CD14-positive monocyte (primary cell): ENCODE measurements at regions not wholly inside any gene's neighbourhood (a gene's known extent, or its start where the extent isn't known, plus 50 kb on each side); places are given as distances from the start of the nearest gene placed in this dataset.

ENCODE experiments used
- DNase-seq, 3 donors: peaks; one replicate each; pipeline ENCODE4 v3.0.0-alpha.2; 2011 to 2022
- H2AFZ ChIP-seq: 2 replicates; pipeline ENCODE4 v1.6.0; 2012; ENCODE audit warnings: mild to moderate bottlenecking, low read depth, low read length, inconsistent platforms; ENCODE audit not compliant: insufficient read depth, poor library complexity, severe bottlenecking
- H3K27ac ChIP-seq, 2 donors: 1 replicate in 1 of 2; 2 replicates in 1 of 2; pipeline ENCODE4 v1.5.1; 2012 to 2013; ENCODE audit warnings: low read length in 2 of 2, control low read depth in 1 of 2, inconsistent platforms in 1 of 2, low read depth in 1 of 2, mild to moderate bottlenecking in 1 of 2
- H3K27me3 ChIP-seq, 2 donors: one replicate each; pipeline versions ENCODE4 v1.6.0 to v1.6.1; 2011 to 2013; ENCODE audit warnings: low read length in 2 of 2; ENCODE audit not compliant: control insufficient read depth in 2 of 2, insufficient read depth in 2 of 2
- H3K36me3 ChIP-seq, 2 donors: replicated peaks in 1 of 2; 1 replicate in 1 of 2; 2 replicates in 1 of 2; pipeline versions ENCODE4 v1.5.1 to v1.6.1; 2012 to 2013; ENCODE audit warnings: low read length in 2 of 2, control low read depth in 1 of 2, inconsistent platforms in 1 of 2, mild to moderate bottlenecking in 1 of 2; ENCODE audit not compliant: insufficient read depth in 2 of 2, control insufficient read depth in 1 of 2
- H3K4me1 ChIP-seq, 2 donors: 1 replicate in 1 of 2; 2 replicates in 1 of 2; pipeline versions ENCODE4 v1.5.1 to v1.6.1; 2012 to 2013; ENCODE audit warnings: low read length in 2 of 2, control low read depth in 1 of 2, inconsistent platforms in 1 of 2, mild to moderate bottlenecking in 1 of 2, moderate library complexity in 1 of 2; ENCODE audit not compliant: insufficient read depth in 2 of 2, control insufficient read depth in 1 of 2
- H3K4me2 ChIP-seq: replicated peaks from 2 replicates; pipeline ENCODE3; 2012; ENCODE audit warnings: low read length, moderate library complexity, mild to moderate bottlenecking; ENCODE audit not compliant: poor library complexity, severe bottlenecking; ENCODE audit errors: extremely low read depth
- H3K4me3 ChIP-seq, 3 experiments: fragments of 200-600 bp in 1 of 3; sonication (generic) in 1 of 3; replicated peaks in 1 of 3; 1 replicate in 2 of 3; 2 replicates in 1 of 3; pipeline ENCODE4 v1.5.1; 2011 to 2013; ENCODE audit warnings: low read length in 3 of 3, mild to moderate bottlenecking in 3 of 3, control low read depth in 2 of 3, low read depth in 2 of 3, inconsistent platforms in 1 of 3, moderate library complexity in 1 of 3
- H3K79me2 ChIP-seq: 2 replicates; pipeline ENCODE4 v1.6.0; 2012; ENCODE audit warnings: mild to moderate bottlenecking, control low read depth, inconsistent platforms, low read length, moderate library complexity; ENCODE audit not compliant: insufficient read depth
- H3K9ac ChIP-seq: 2 replicates; pipeline ENCODE4 v1.6.0; 2017; ENCODE audit warnings: low read length, mild to moderate bottlenecking; ENCODE audit not compliant: insufficient read depth, poor library complexity, severe bottlenecking
- H3K9me3 ChIP-seq, 2 donors: replicated peaks in 1 of 2; 1 replicate in 1 of 2; 2 replicates in 1 of 2; pipeline versions ENCODE4 v1.5.1 to v1.6.1; 2012 to 2013; ENCODE audit warnings: low read length in 2 of 2, control low read depth in 1 of 2; ENCODE audit not compliant: control insufficient read depth in 1 of 2, insufficient read depth in 1 of 2
- H4K20me1 ChIP-seq: 2 replicates; pipeline ENCODE4 v1.6.0; 2012; ENCODE audit warnings: mild to moderate bottlenecking, low read length, control low read depth, moderate library complexity; ENCODE audit not compliant: insufficient read depth
- H3K27ac Mint-ChIP-seq, 7 donors: one replicate each; pipeline ENCODE4 v1.8.0; 2020; ENCODE audit warnings: mild to moderate bottlenecking in 7 of 7, mixed read lengths in 7 of 7, moderate library complexity in 6 of 7, inconsistent platforms in 2 of 7
- H3K27me3 Mint-ChIP-seq, 3 donors: one replicate each; pipeline ENCODE4 v1.8.0; 2021 to 2022; ENCODE audit warnings: low read depth in 3 of 3, mild to moderate bottlenecking in 3 of 3, mixed read lengths in 3 of 3, moderate library complexity in 3 of 3, inconsistent platforms in 1 of 3
- H3K36me3 Mint-ChIP-seq, 2 donors: one replicate each; pipeline ENCODE4 v1.8.0; 2020; ENCODE audit warnings: mixed read lengths in 2 of 2, inconsistent platforms in 1 of 2, mild to moderate bottlenecking in 1 of 2
- H3K4me1 Mint-ChIP-seq: one replicate; pipeline ENCODE4 v1.8.0; 2020; ENCODE audit warnings: mild to moderate bottlenecking, mixed read lengths
- H3K4me3 Mint-ChIP-seq, 2 donors: one replicate each; pipeline ENCODE4 v1.8.0; 2020; ENCODE audit warnings: mild to moderate bottlenecking in 2 of 2, mixed read lengths in 2 of 2, moderate library complexity in 1 of 2
- H3K9me3 Mint-ChIP-seq, 7 donors: one replicate each; pipeline ENCODE4 v1.8.0; 2020 to 2022; ENCODE audit warnings: mixed read lengths in 7 of 7, mild to moderate bottlenecking in 6 of 7, moderate library complexity in 6 of 7, inconsistent platforms in 2 of 7
- WGBS: methylation state at CpG from one replicate; pipeline ENCODE4 v1.1.5; 2013; ENCODE audit warnings: missing lambda C conversion rate; ENCODE audit not compliant: insufficient coverage; 5-methylcytosine and 5-hydroxymethylcytosine counted together
- intact Hi-C, 2 donors: fragments of 100-400 bp; cut with micrococcal nuclease; formaldehyde crosslinking; loops; one replicate each; pipeline versions ENCODE4 v1.15.0 to v1.15.1; 2023
- TF ChIP-seq, protein P1 (sequence below): fragments of 200-600 bp; IDR thresholded peaks from one replicate; pipeline ENCODE4 v1.8.0; 2022; ENCODE audit warnings: antibody characterized with exemption, mild to moderate bottlenecking

DNA sequence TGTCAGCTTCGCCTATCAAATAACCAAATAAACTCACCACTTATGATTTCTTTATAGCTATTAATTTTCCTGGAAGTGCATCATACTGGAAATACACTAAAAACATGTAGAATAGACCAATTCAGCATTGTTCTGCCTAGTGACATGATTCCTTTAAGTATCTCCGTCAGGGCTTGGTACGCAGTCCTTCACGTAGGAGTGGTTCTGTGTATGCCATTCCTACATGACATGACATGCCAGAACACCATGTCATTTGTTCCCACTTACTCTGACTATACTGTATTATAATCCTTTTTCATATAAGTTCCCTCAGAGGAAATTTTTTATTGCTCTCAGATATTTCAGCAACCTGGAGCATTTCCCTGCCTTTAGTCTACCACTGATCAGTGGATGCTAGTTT, 230.7 kb upstream of the EPHA3 start:
- intact Hi-C loops, result no loop called here
- Histone ChIP-seq H3K36me3 (no peaks in the 10 kb centered on the region), H2AFZ (no peak overlapping the region), H3K27me3 (no peaks in the 10 kb centered on the region), H3K4me1 (no peaks in the 10 kb centered on the region), H4K20me1 (no peaks in the 10 kb centered on the region), H3K9me3 (no peaks in the 10 kb centered on the region), H3K4me3 (no peak overlapping the region), H3K4me2 (no peak overlapping the region), H3K27ac (no peak overlapping the region), H3K9ac (no peak overlapping the region), H3K79me2 (no peaks in the 10 kb centered on the region)
- Mint-ChIP-seq H3K4me3 (no peak overlapping the region), H3K9me3 (peaks cover 0 to 2% (median 2%) of the 10 kb centered on the region in 7 donors), H3K27me3 (no peaks in the 10 kb centered on the region), H3K27ac (no peak overlapping the region), H3K36me3 (no peaks in the 10 kb centered on the region), H3K4me1 (no peaks in the 10 kb centered on the region)
- TF ChIP-seq, protein P1, sequence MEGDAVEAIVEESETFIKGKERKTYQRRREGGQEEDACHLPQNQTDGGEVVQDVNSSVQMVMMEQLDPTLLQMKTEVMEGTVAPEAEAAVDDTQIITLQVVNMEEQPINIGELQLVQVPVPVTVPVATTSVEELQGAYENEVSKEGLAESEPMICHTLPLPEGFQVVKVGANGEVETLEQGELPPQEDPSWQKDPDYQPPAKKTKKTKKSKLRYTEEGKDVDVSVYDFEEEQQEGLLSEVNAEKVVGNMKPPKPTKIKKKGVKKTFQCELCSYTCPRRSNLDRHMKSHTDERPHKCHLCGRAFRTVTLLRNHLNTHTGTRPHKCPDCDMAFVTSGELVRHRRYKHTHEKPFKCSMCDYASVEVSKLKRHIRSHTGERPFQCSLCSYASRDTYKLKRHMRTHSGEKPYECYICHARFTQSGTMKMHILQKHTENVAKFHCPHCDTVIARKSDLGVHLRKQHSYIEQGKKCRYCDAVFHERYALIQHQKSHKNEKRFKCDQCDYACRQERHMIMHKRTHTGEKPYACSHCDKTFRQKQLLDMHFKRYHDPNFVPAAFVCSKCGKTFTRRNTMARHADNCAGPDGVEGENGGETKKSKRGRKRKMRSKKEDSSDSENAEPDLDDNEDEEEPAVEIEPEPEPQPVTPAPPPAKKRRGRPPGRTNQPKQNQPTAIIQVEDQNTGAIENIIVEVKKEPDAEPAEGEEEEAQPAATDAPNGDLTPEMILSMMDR, result no peak
- no peak for DNase-seq
- whole genome bisulfite sequencing, result 94% methylated on average over 3 of the region's 4 CpGs

DNA sequence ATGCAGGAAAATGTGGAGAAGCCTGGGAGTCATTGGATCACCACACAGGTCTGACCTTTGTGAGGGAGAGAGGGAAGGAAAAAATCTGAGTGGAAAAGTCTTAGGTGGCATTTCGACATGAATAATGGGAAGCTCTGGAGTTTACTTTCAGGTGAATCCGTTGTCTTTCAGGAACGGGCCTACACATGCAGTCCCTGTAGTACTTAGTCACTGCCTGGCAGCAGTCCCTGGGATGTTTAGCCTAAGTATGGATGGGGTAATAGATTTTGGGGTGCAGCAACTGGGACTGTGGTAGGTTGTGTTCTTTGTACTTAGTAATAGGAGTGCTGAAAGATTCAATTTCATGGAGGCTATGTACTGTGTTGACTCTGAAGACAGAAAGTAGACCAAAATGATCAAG, 227.5 kb upstream of the EPHA3 start:
- 81% methylated on average over 3 of the region's 3 CpGs for WGBS
- Histone ChIP-seq H3K79me2 (no peaks in the 10 kb centered on the region), H3K4me3 (no peak overlapping the region), H3K36me3 (no peaks in the 10 kb centered on the region), H3K9me3 (no peaks in the 10 kb centered on the region), H3K27me3 (no peaks in the 10 kb centered on the region), H4K20me1 (no peaks in the 10 kb centered on the region), H3K4me1 (no peaks in the 10 kb centered on the region), H2AFZ (no peak overlapping the region), H3K27ac (no peak overlapping the region), H3K4me2 (no peak overlapping the region), H3K9ac (no peak overlapping the region)
- no peak for DNase-seq
- intact Hi-C loops, result no loop called here
- Mint-ChIP-seq H3K4me1 (no peaks in the 10 kb centered on the region), H3K27ac (no peak overlapping the region), H3K27me3 (no peaks in the 10 kb centered on the region), H3K36me3 (no peaks in the 10 kb centered on the region), H3K4me3 (no peak overlapping the region), H3K9me3 (peaks cover 0 to 4% (median 2%) of the 10 kb centered on the region in 7 donors)
- TF ChIP-seq, protein P1, result no peak
